ENCODE measurements at regions not wholly inside any gene's neighbourhood (a gene's known extent, or its start where the extent isn't known, plus 50 kb on each side); places are given as distances from the start of the nearest gene placed in this dataset.
"Not testable (repeated sequence)": the region's sequence is repeated elsewhere in the genome, so short reads cannot be mapped to it uniquely, and the experiment has no call there.

- no peak for DNase-seq (ENCODE audit: missing footprints)
- intact Hi-C loops (cut with DNase I): loop anchor here (5.0 kb wide), 2 partner anchors 39 to 219 kb away; no protein-coding TSS in a partner anchor
- ATAC-seq: no peak
These were observed 308.1 kb upstream of the PPARGC1A start for GRCh38 chr4:24197955-24198354.

- intact Hi-C loops (cut with DNase I): loop anchor here (5.0 kb wide), 2 partner anchors 41 to 221 kb away; no protein-coding TSS in a partner anchor
- peak; percentile 52 for ATAC-seq
- no peak for DNase-seq (ENCODE audit: missing footprints)
These were observed 306.9 kb upstream of the PPARGC1A start for GRCh38 chr4:24196785-24197184.

GRCh38 chr4:24195991-24196736 is 306.3 kb upstream of the PPARGC1A start:
- intact Hi-C loops (cut with DNase I): loop anchor here (5.0 kb wide), 2 partner anchors 41 to 221 kb away; no protein-coding TSS in a partner anchor
- DNase-seq (ENCODE audit: missing footprints): no peak
- peak; percentile 59 for ATAC-seq

- intact Hi-C loops (cut with DNase I): no loop called here
- no peak for ATAC-seq
- no peak for DNase-seq (ENCODE audit: missing footprints)
These were observed 302.3 kb upstream of the PPARGC1A start for GRCh38 chr4:24192018-24192641.

GRCh38 chr4:24190761-24191695 is 301.2 kb upstream of the PPARGC1A start:
- no peak for ATAC-seq
- DNase-seq (ENCODE audit: missing footprints): no peak
- intact Hi-C loops (cut with DNase I): no loop called here

- ATAC-seq (no peak), DNase-seq (ENCODE audit: missing footprints) (no peak)
- intact Hi-C loops (cut with DNase I): no loop called here
These were observed 298.6 kb upstream of the PPARGC1A start for GRCh38 chr4:24188459-24188858.

- intact Hi-C loops (cut with DNase I): no loop called here
- ATAC-seq (no peak), DNase-seq (ENCODE audit: missing footprints) (no peak)
These were observed 296.6 kb upstream of the PPARGC1A start for GRCh38 chr4:24186466-24186865.

- DNase-seq (ENCODE audit: missing footprints): no peak
- intact Hi-C loops (cut with DNase I): no loop called here
- ATAC-seq: no peak
These were observed 291.2 kb upstream of the PPARGC1A start for GRCh38 chr4:24181005-24181404.

- ATAC-seq: no peak
These were observed 290.7 kb upstream of the PPARGC1A start for GRCh38 chr4:24180586-24180985.

GRCh38 chr4:24179201-24179840 is 289.5 kb upstream of the PPARGC1A start:
- no peak for ATAC-seq
- no peak for DNase-seq (ENCODE audit: missing footprints)
- intact Hi-C loops (cut with DNase I): no loop called here

More at GRCh38 chr4:24180586-24180985, 290.7 kb upstream of the PPARGC1A start:
- intact Hi-C loops (cut with DNase I): no loop called here
- DNase-seq (ENCODE audit: missing footprints): no peak

GRCh38 chr4:24177443-24177842 is 287.6 kb upstream of the PPARGC1A start:
- DNase-seq (ENCODE audit: missing footprints); ATAC-seq; intact Hi-C loops (cut with DNase I): not testable (repeated sequence)

GRCh38 chr4:24175707-24176106 is 285.9 kb upstream of the PPARGC1A start:
- intact Hi-C loops (cut with DNase I): no loop called here
- no peak for DNase-seq (ENCODE audit: missing footprints)

GRCh38 chr4:24174602-24175001 is 284.8 kb upstream of the PPARGC1A start:
- DNase-seq (ENCODE audit: missing footprints) (no peak), ATAC-seq (no peak)
- intact Hi-C loops (cut with DNase I): no loop called here

More at GRCh38 chr4:24175707-24176106, 285.9 kb upstream of the PPARGC1A start:
- ATAC-seq: no peak

- ATAC-seq (no peak), DNase-seq (ENCODE audit: missing footprints) (no peak)
- intact Hi-C loops (cut with DNase I): no loop called here
These were observed 282.6 kb upstream of the PPARGC1A start for GRCh38 chr4:24172406-24172805.

GRCh38 chr4:24169956-24170355 is 280.1 kb upstream of the PPARGC1A start:
- intact Hi-C loops (cut with DNase I): no loop called here
- DNase-seq (ENCODE audit: missing footprints): no peak
- ATAC-seq: no peak

- no peak for ATAC-seq
- intact Hi-C loops (cut with DNase I): no loop called here
- no peak for DNase-seq (ENCODE audit: missing footprints)
These were observed 278.8 kb upstream of the PPARGC1A start for GRCh38 chr4:24168658-24169057.

GRCh38 chr4:24166501-24166900 is 276.7 kb upstream of the PPARGC1A start:
- ATAC-seq (no peak), DNase-seq (ENCODE audit: missing footprints) (no peak)
- intact Hi-C loops (cut with DNase I): no loop called here

GRCh38 chr4:24164797-24165196 is 274.9 kb upstream of the PPARGC1A start:
- intact Hi-C loops (cut with DNase I): no loop called here
- DNase-seq (ENCODE audit: missing footprints): no peak
- ATAC-seq: no peak

Data from Right ventricle myocardium inferior (tissue), 1 donor.